Transverse colon (tissue), 4 donors: ENCODE measurements at regions not wholly inside any gene's neighbourhood (a gene's known extent, or its start where the extent isn't known, plus 50 kb on each side); places are given as distances from the start of the nearest gene placed in this dataset.

Experiments
- DNase-seq: peaks from one replicate; pipeline ENCODE4 v3.0.0-alpha.2; 2019
- H3K27ac ChIP-seq, 4 donors: fragments of 200-600 bp; sonication (generic); 2 replicates each; pipeline ENCODE4 v1.5.1; 2016 to 2018; ENCODE audit warnings: inconsistent platforms in 4 of 4
- H3K27me3 ChIP-seq: fragments of 200-600 bp; sonication (generic); 2 replicates; pipeline ENCODE4 v1.5.1; 2017; ENCODE audit warnings: inconsistent platforms
- H3K36me3 ChIP-seq, 4 donors: fragments of 200-600 bp; sonication (generic); 2 replicates each; pipeline ENCODE4 v1.5.1; 2017 to 2019; ENCODE audit warnings: inconsistent platforms in 4 of 4
- H3K4me1 ChIP-seq, 4 donors: fragments of 200-600 bp; sonication (generic); 2 replicates each; pipeline ENCODE4 v1.5.1; 2017 to 2020; ENCODE audit warnings: inconsistent platforms in 4 of 4
- H3K4me3 ChIP-seq, 4 donors: fragments of 200-600 bp; sonication (generic); 1 replicate in 1 of 4; 2 replicates in 3 of 4; pipeline versions ENCODE4 v1.5.1 to v1.6.1; 2017 to 2019; ENCODE audit warnings: inconsistent platforms in 4 of 4
- H3K9me3 ChIP-seq, 2 donors: fragments of 200-600 bp; sonication (generic); 2 replicates each; pipeline ENCODE4 v1.5.1; 2017 to 2019; ENCODE audit warnings: inconsistent platforms in 2 of 2
- CTCF ChIP-seq, 5 experiments: fragments of 200-600 bp in 3 of 5; fragments of 450-650 bp in 2 of 5; sonication (generic) in 3 of 5; IDR thresholded peaks; 1 replicate in 2 of 5; 2 replicates in 3 of 5; pipeline ENCODE4 v1.5.1; 2016 to 2017; ENCODE audit warnings: antibody characterized with exemption in 5 of 5, inconsistent platforms in 3 of 5, mild to moderate bottlenecking in 2 of 5, moderate library complexity in 1 of 5
- EP300 ChIP-seq: sonication (generic); formaldehyde crosslinking; IDR thresholded peaks from one replicate; pipeline ENCODE4 v1.6.1; 2017; ENCODE audit warnings: antibody characterized with exemption, low read depth
- POLR2A ChIP-seq: fragments of 450-650 bp; IDR thresholded peaks from one replicate; pipeline ENCODE4 v1.6.1; 2016; ENCODE audit warnings: antibody characterized with exemption, mild to moderate bottlenecking, moderate library complexity
- POLR2AphosphoS5 ChIP-seq, 3 donors: sonication (generic); formaldehyde crosslinking; IDR thresholded peaks; one replicate each; pipeline ENCODE4 v1.6.1; 2016; ENCODE audit warnings: antibody characterized with exemption in 3 of 3
- WGBS, 2 donors: methylation state at CpG; one replicate each; pipeline ENCODE4 v1.1.5; 2018; ENCODE audit warnings: low coverage in 1 of 2; 5-methylcytosine and 5-hydroxymethylcytosine counted together
- in situ Hi-C, 4 donors: fragments of 200-750 bp; cut with MboI; loops; one replicate each; pipeline versions ENCODE4 v1.15.0 to v1.15.1; 2017; ENCODE audit warnings: low sequenced_read_pairs in 3 of 4, low pct_ligation_motif_present in 1 of 4, low pct_unique_long_range_greater_than_20kb in 1 of 4
- intact Hi-C: fragments of 100-400 bp; cut with DNase I; formaldehyde crosslinking; loops from one replicate; pipeline ENCODE4 v1.15.1; 2023; ENCODE audit warnings: low total_unique reads

- Histone ChIP-seq H3K27me3 (no peaks in the 10 kb centered on the region), H3K9me3 (no peaks in the 10 kb centered on the region), H3K36me3 (no peaks in the 10 kb centered on the region), H3K27ac (no peak overlapping the region), H3K4me3 (no peak overlapping the region), H3K4me1 (no peaks in the 10 kb centered on the region)
- in situ Hi-C loops (no loop called here), intact Hi-C loops (no loop called here)
- WGBS, 2 donors = 89 to 96% methylated on average over 2 of the region's 2 CpGs
- DNase-seq = no peak
- TF ChIP-seq CTCF (IDR thresholded peaks at IDR 0.05) = no peak
- TF ChIP-seq POLR2A = no peak
- TF ChIP-seq POLR2AphosphoS5 (IDR thresholded peaks at IDR 0.05) = no peak
- no peak for TF ChIP-seq EP300
These were observed 471.0 kb downstream of the ZPLD1 start for GRCh38 chr3:102905811-102906210.

GRCh38 chr3:102906818-102907217, 472.0 kb downstream of the ZPLD1 start:
- intact Hi-C loops = no loop called here
- in situ Hi-C loops = no loop called here
- no peaks in the 10 kb centered on the region for H3K9me3 ChIP-seq
- no peaks in the 10 kb centered on the region for H3K27me3 ChIP-seq
- TF ChIP-seq POLR2AphosphoS5 (IDR thresholded peaks at IDR 0.05) = no peak
- no peak overlapping the region for H3K4me3 ChIP-seq
- H3K27ac ChIP-seq = no peak overlapping the region
- no peaks in the 10 kb centered on the region for H3K4me1 ChIP-seq
- DNase-seq = no peak
- no peaks in the 10 kb centered on the region for H3K36me3 ChIP-seq
- 80 to 100% methylated on average over 1 of the region's 1 CpG for WGBS, 2 donors

GRCh38 chr3:102909904-102910303, 475.1 kb downstream of the ZPLD1 start:
- WGBS, 2 donors = 59 to 64% methylated on average over 1 of the region's 1 CpG
- Histone ChIP-seq H3K27ac (no peak overlapping the region), H3K36me3 (no peaks in the 10 kb centered on the region), H3K4me3 (no peak overlapping the region), H3K4me1 (no peaks in the 10 kb centered on the region), H3K27me3 (no peaks in the 10 kb centered on the region), H3K9me3 (no peaks in the 10 kb centered on the region)
- no peak for DNase-seq
- intact Hi-C loops (no loop called here), in situ Hi-C loops (no loop called here)
- TF ChIP-seq POLR2A = no peak

- in situ Hi-C loops = no loop called here
- intact Hi-C loops = no loop called here
- Histone ChIP-seq H3K36me3 (no peaks in the 10 kb centered on the region), H3K27me3 (no peaks in the 10 kb centered on the region), H3K27ac (no peak overlapping the region), H3K9me3 (no peaks in the 10 kb centered on the region), H3K4me1 (no peaks in the 10 kb centered on the region), H3K4me3 (no peak overlapping the region)
- WGBS, 2 donors = 45 to 73% methylated on average over 2 of the region's 2 CpGs
- DNase-seq = no peak
- no peak for TF ChIP-seq POLR2AphosphoS5 (IDR thresholded peaks at IDR 0.05)
- no peak for TF ChIP-seq EP300
- no peak for TF ChIP-seq CTCF (IDR thresholded peaks at IDR 0.05)
- TF ChIP-seq POLR2A = no peak
These were observed 481.7 kb downstream of the ZPLD1 start for GRCh38 chr3:102916532-102916931.

GRCh38 chr3:102926618-102927017, 491.8 kb downstream of the ZPLD1 start:
- TF ChIP-seq POLR2AphosphoS5 (IDR thresholded peaks at IDR 0.05) (no peak), POLR2A (no peak), CTCF (IDR thresholded peaks at IDR 0.05) (no peak), EP300 (no peak)
- 50 to 63% methylated on average over 3 of the region's 3 CpGs for WGBS, 2 donors
- Histone ChIP-seq H3K27ac (no peak overlapping the region), H3K36me3 (no peaks in the 10 kb centered on the region), H3K4me1 (no peaks in the 10 kb centered on the region), H3K27me3 (no peaks in the 10 kb centered on the region), H3K4me3 (no peak overlapping the region), H3K9me3 (peaks cover 0 to 19% of the 10 kb centered on the region in 2 donors)
- in situ Hi-C loops (no loop called here), intact Hi-C loops (no loop called here)
- DNase-seq = no peak
